ENCODE measurements at regions not wholly inside any gene's neighbourhood (a gene's known extent, or its start where the extent isn't known, plus 50 kb on each side); places are given as distances from the start of the nearest gene placed in this dataset.

DNA sequence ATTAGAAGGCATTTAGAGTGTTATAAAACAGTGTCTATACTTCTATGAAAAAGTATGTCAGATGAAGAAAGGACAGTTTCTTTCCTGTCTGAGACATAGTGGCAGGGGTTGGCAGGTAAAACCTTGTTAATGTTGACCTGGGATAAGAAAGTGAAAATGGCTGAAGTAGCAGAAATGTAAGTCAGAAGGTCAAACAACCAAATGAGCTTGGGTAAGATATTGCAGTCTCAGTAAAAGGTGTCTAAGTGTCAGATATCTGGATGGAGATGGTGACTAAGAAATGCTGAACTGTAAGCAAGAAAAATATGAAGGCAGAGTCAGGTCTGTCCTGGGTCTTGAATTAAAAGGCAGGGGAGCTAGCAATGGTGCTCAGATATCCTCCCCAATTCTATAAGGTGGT lies 400.3 kb downstream of the CD109 start (continued):
- TF ChIP-seq CREB5 (CRISPR knock-in tag; IDR thresholded peaks at IDR 0.05; ENCODE audit: low read depth) (no peak), ZFP30 (CRISPR knock-in tag; IDR thresholded peaks at IDR 0.05) (no peak)
- TF ChIP-seq, protein P1, sequence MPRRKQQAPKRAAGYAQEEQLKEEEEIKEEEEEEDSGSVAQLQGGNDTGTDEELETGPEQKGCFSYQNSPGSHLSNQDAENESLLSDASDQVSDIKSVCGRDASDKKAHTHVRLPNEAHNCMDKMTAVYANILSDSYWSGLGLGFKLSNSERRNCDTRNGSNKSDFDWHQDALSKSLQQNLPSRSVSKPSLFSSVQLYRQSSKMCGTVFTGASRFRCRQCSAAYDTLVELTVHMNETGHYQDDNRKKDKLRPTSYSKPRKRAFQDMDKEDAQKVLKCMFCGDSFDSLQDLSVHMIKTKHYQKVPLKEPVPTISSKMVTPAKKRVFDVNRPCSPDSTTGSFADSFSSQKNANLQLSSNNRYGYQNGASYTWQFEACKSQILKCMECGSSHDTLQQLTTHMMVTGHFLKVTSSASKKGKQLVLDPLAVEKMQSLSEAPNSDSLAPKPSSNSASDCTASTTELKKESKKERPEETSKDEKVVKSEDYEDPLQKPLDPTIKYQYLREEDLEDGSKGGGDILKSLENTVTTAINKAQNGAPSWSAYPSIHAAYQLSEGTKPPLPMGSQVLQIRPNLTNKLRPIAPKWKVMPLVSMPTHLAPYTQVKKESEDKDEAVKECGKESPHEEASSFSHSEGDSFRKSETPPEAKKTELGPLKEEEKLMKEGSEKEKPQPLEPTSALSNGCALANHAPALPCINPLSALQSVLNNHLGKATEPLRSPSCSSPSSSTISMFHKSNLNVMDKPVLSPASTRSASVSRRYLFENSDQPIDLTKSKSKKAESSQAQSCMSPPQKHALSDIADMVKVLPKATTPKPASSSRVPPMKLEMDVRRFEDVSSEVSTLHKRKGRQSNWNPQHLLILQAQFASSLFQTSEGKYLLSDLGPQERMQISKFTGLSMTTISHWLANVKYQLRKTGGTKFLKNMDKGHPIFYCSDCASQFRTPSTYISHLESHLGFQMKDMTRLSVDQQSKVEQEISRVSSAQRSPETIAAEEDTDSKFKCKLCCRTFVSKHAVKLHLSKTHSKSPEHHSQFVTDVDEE (CRISPR knock-in tag; IDR thresholded peaks at IDR 0.05) = no peak

- TF ChIP-seq TOX (CRISPR knock-in tag; IDR thresholded peaks at IDR 0.05; ENCODE audit: borderline replicate concordance) (no peak), ZFP3 (CRISPR knock-in tag; IDR thresholded peaks at IDR 0.05) (no peak), TCF4 (CRISPR knock-in tag; IDR thresholded peaks at IDR 0.05; ENCODE audit: borderline replicate concordance) (no peak), ZNF70 (CRISPR knock-in tag; IDR thresholded peaks at IDR 0.05) (no peak), OSR1 (CRISPR knock-in tag; IDR thresholded peaks at IDR 0.05) (no peak), GLIS3 (CRISPR knock-in tag; IDR thresholded peaks at IDR 0.05) (no peak), ZNF565 (CRISPR knock-in tag; conservative IDR thresholded peaks at IDR 0.05; ENCODE audit: low read depth) (no peak), PPARA (CRISPR knock-in tag; IDR thresholded peaks at IDR 0.05; ENCODE audit: borderline replicate concordance) (no peak), ZNF8 (CRISPR knock-in tag; IDR thresholded peaks at IDR 0.05) (no peak), ESRRG (CRISPR knock-in tag; IDR thresholded peaks at IDR 0.05) (no peak), ZFP30 (CRISPR knock-in tag; IDR thresholded peaks at IDR 0.05) (no peak), ISL1 (CRISPR knock-in tag; IDR thresholded peaks at IDR 0.05) (no peak), CREB5 (CRISPR knock-in tag; IDR thresholded peaks at IDR 0.05; ENCODE audit: low read depth) (no peak), BACH2 (CRISPR knock-in tag; IDR thresholded peaks at IDR 0.05; ENCODE audit: borderline replicate concordance) (no peak)
- TF ChIP-seq, protein P1 (CRISPR knock-in tag; IDR thresholded peaks at IDR 0.05) = no peak
- TF ChIP-seq, protein P2, sequence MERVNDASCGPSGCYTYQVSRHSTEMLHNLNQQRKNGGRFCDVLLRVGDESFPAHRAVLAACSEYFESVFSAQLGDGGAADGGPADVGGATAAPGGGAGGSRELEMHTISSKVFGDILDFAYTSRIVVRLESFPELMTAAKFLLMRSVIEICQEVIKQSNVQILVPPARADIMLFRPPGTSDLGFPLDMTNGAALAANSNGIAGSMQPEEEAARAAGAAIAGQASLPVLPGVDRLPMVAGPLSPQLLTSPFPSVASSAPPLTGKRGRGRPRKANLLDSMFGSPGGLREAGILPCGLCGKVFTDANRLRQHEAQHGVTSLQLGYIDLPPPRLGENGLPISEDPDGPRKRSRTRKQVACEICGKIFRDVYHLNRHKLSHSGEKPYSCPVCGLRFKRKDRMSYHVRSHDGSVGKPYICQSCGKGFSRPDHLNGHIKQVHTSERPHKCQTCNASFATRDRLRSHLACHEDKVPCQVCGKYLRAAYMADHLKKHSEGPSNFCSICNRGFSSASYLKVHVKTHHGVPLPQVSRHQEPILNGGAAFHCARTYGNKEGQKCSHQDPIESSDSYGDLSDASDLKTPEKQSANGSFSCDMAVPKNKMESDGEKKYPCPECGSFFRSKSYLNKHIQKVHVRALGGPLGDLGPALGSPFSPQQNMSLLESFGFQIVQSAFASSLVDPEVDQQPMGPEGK (CRISPR knock-in tag; IDR thresholded peaks at IDR 0.05; ENCODE audit: borderline replicate concordance) = no peak
- TF ChIP-seq, protein P3, sequence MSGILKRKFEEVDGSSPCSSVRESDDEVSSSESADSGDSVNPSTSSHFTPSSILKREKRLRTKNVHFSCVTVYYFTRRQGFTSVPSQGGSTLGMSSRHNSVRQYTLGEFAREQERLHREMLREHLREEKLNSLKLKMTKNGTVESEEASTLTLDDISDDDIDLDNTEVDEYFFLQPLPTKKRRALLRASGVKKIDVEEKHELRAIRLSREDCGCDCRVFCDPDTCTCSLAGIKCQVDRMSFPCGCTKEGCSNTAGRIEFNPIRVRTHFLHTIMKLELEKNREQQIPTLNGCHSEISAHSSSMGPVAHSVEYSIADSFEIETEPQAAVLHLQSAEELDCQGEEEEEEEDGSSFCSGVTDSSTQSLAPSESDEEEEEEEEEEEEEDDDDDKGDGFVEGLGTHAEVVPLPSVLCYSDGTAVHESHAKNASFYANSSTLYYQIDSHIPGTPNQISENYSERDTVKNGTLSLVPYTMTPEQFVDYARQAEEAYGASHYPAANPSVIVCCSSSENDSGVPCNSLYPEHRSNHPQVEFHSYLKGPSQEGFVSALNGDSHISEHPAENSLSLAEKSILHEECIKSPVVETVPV (CRISPR knock-in tag; IDR thresholded peaks at IDR 0.05) = no peak
- ATAC-seq = no peak
Measured at GRCh38 chr6:74093361-74093760, 397.4 kb downstream of the CD109 start.

DNA sequence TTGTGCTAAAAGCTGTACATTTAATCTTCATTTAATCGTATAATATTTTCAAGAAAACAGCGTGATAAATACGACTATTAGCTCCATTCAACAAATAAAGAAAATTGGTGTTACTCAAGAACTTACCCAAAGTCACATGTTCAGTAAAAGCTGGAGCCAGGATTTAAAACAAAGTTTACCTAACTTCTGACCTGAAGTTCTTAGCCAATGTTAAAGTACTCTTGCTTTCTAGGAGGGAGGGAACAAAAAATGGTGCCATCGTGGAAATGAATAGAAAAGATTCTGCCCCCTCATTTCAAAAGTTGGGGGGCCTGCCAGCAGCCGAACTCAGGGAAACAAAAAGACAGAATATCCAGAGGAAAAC lies 395.8 kb downstream of the CD109 start:
- no peak for ATAC-seq
- TF ChIP-seq CSDC2 (CRISPR knock-in tag; IDR thresholded peaks at IDR 0.05) (no peak), POU6F1 (CRISPR knock-in tag; IDR thresholded peaks at IDR 0.05; ENCODE audit: borderline replicate concordance, low read depth) (no peak), ZNF70 (CRISPR knock-in tag; IDR thresholded peaks at IDR 0.05) (no peak), ZFP30 (CRISPR knock-in tag; IDR thresholded peaks at IDR 0.05) (no peak), RARB (CRISPR knock-in tag; IDR thresholded peaks at IDR 0.05) (no peak), ISL1 (CRISPR knock-in tag; IDR thresholded peaks at IDR 0.05) (no peak)
- TF ChIP-seq, protein P3 (CRISPR knock-in tag; IDR thresholded peaks at IDR 0.05) = no peak
- TF ChIP-seq, protein P2 (CRISPR knock-in tag; IDR thresholded peaks at IDR 0.05; ENCODE audit: borderline replicate concordance) = no peak

Data from SK-N-SH treated with all-trans-retinoic acid at 6 μM for 48 hours (cell line).